ENCODE measurements at regions not wholly inside any gene's neighbourhood (a gene's known extent, or its start where the extent isn't known, plus 50 kb on each side); places are given as distances from the start of the nearest gene placed in this dataset.

GRCh38 chr5:174300941-174301761, 255.6 kb downstream of the NSG2 start:
- no peak overlapping the region for H3K4me3 ChIP-seq (ENCODE audit: low read length)
- H3K27me3 ChIP-seq (ENCODE audit: control insufficient read depth, insufficient read depth, low read length): no peaks in the 10 kb centered on the region
- no peaks in the 10 kb centered on the region for H3K36me3 ChIP-seq (ENCODE audit: control insufficient read depth, insufficient read depth, low read length)
- no peak overlapping the region for H3K27ac ChIP-seq (ENCODE audit: low read length)
- no peak for DNase-seq
- H3K9me3 ChIP-seq (ENCODE audit: control insufficient read depth, low read depth, low read length): no peaks in the 10 kb centered on the region
- H3K4me1 ChIP-seq (ENCODE audit: control insufficient read depth, insufficient read depth, low read length): no peaks in the 10 kb centered on the region
- WGBS (ENCODE audit: insufficient coverage, low lambda C conversion rate): 40% methylated on average over 1 of the region's 12 CpGs

- no peaks in the 10 kb centered on the region for H3K9me3 ChIP-seq (ENCODE audit: control insufficient read depth, low read depth, low read length)
- H3K27ac ChIP-seq (ENCODE audit: low read length): no peak overlapping the region
- no peaks in the 10 kb centered on the region for H3K4me1 ChIP-seq (ENCODE audit: control insufficient read depth, insufficient read depth, low read length)
- no peak overlapping the region for H3K4me3 ChIP-seq (ENCODE audit: low read length)
- no peaks in the 10 kb centered on the region for H3K36me3 ChIP-seq (ENCODE audit: control insufficient read depth, insufficient read depth, low read length)
- no peaks in the 10 kb centered on the region for H3K27me3 ChIP-seq (ENCODE audit: control insufficient read depth, insufficient read depth, low read length)
- DNase-seq: no peak
- WGBS (ENCODE audit: insufficient coverage, low lambda C conversion rate): 100% methylated on average over 1 of the region's 10 CpGs
Measured at GRCh38 chr5:174301848-174302625, 256.5 kb downstream of the NSG2 start.

- no CpG with 5 or more reads among the region's 8 CpGs for WGBS (ENCODE audit: insufficient coverage, low lambda C conversion rate)
Measured at GRCh38 chr5:174303035-174303434, 257.5 kb downstream of the NSG2 start.

GRCh38 chr5:174303437-174304045, 258.0 kb downstream of the NSG2 start:
- Histone ChIP-seq H3K4me1 (ENCODE audit: control insufficient read depth, insufficient read depth, low read length) (no peaks in the 10 kb centered on the region), H3K4me3 (ENCODE audit: low read length) (no peak overlapping the region), H3K27ac (ENCODE audit: low read length) (no peak overlapping the region), H3K9me3 (ENCODE audit: control insufficient read depth, low read depth, low read length) (no peaks in the 10 kb centered on the region), H3K36me3 (ENCODE audit: control insufficient read depth, insufficient read depth, low read length) (no peaks in the 10 kb centered on the region), H3K27me3 (ENCODE audit: control insufficient read depth, insufficient read depth, low read length) (peaks cover 3% of the 10 kb centered on the region)
- DNase-seq: no peak
- 82% methylated on average over 2 of the region's 10 CpGs for WGBS (ENCODE audit: insufficient coverage, low lambda C conversion rate)

More at GRCh38 chr5:174303035-174303434, 257.5 kb downstream of the NSG2 start:
- Histone ChIP-seq H3K4me3 (ENCODE audit: low read length) (no peak overlapping the region), H3K36me3 (ENCODE audit: control insufficient read depth, insufficient read depth, low read length) (no peaks in the 10 kb centered on the region), H3K9me3 (ENCODE audit: control insufficient read depth, low read depth, low read length) (no peaks in the 10 kb centered on the region), H3K27ac (ENCODE audit: low read length) (no peak overlapping the region), H3K4me1 (ENCODE audit: control insufficient read depth, insufficient read depth, low read length) (no peaks in the 10 kb centered on the region), H3K27me3 (ENCODE audit: control insufficient read depth, insufficient read depth, low read length) (peaks cover 3% of the 10 kb centered on the region)
- no peak for DNase-seq

GRCh38 chr5:174305241-174305681, 259.8 kb downstream of the NSG2 start:
- no CpG with 5 or more reads among the region's 8 CpGs for WGBS (ENCODE audit: insufficient coverage, low lambda C conversion rate)
- no peak overlapping the region for H3K27ac ChIP-seq (ENCODE audit: low read length)
- no peak overlapping the region for H3K4me3 ChIP-seq (ENCODE audit: low read length)
- no peaks in the 10 kb centered on the region for H3K4me1 ChIP-seq (ENCODE audit: control insufficient read depth, insufficient read depth, low read length)
- no peaks in the 10 kb centered on the region for H3K9me3 ChIP-seq (ENCODE audit: control insufficient read depth, low read depth, low read length)
- H3K27me3 ChIP-seq (ENCODE audit: control insufficient read depth, insufficient read depth, low read length): peaks cover 3% of the 10 kb centered on the region
- H3K36me3 ChIP-seq (ENCODE audit: control insufficient read depth, insufficient read depth, low read length): no peaks in the 10 kb centered on the region
- DNase-seq: no peak

- 100% methylated on average over 1 of the region's 11 CpGs for WGBS (ENCODE audit: insufficient coverage, low lambda C conversion rate)
Measured at GRCh38 chr5:174306345-174307030, 261.0 kb downstream of the NSG2 start.

GRCh38 chr5:174307031-174307408, 261.5 kb downstream of the NSG2 start:
- DNase-seq: no peak
- H3K36me3 ChIP-seq (ENCODE audit: control insufficient read depth, insufficient read depth, low read length): no peaks in the 10 kb centered on the region
- peaks cover 18% of the 10 kb centered on the region for H3K27me3 ChIP-seq (ENCODE audit: control insufficient read depth, insufficient read depth, low read length)
- H3K4me3 ChIP-seq (ENCODE audit: low read length): no peak overlapping the region
- WGBS (ENCODE audit: insufficient coverage, low lambda C conversion rate): 44% methylated on average over 2 of the region's 11 CpGs
- peaks cover 2% of the 10 kb centered on the region for H3K4me1 ChIP-seq (ENCODE audit: control insufficient read depth, insufficient read depth, low read length)
- peaks cover under 1% of the 10 kb centered on the region for H3K9me3 ChIP-seq (ENCODE audit: control insufficient read depth, low read depth, low read length)
- H3K27ac ChIP-seq (ENCODE audit: low read length): no peak overlapping the region

More at GRCh38 chr5:174306345-174307030, 261.0 kb downstream of the NSG2 start:
- peaks cover 15% of the 10 kb centered on the region for H3K27me3 ChIP-seq (ENCODE audit: control insufficient read depth, insufficient read depth, low read length)
- H3K9me3 ChIP-seq (ENCODE audit: control insufficient read depth, low read depth, low read length): no peaks in the 10 kb centered on the region
- no peaks in the 10 kb centered on the region for H3K4me1 ChIP-seq (ENCODE audit: control insufficient read depth, insufficient read depth, low read length)
- no peaks in the 10 kb centered on the region for H3K36me3 ChIP-seq (ENCODE audit: control insufficient read depth, insufficient read depth, low read length)
- no peak overlapping the region for H3K4me3 ChIP-seq (ENCODE audit: low read length)
- no peak for DNase-seq
- H3K27ac ChIP-seq (ENCODE audit: low read length): no peak overlapping the region

GRCh38 chr5:174307656-174308271, 262.3 kb downstream of the NSG2 start:
- WGBS (ENCODE audit: insufficient coverage, low lambda C conversion rate): no CpG with 5 or more reads among the region's 12 CpGs
- no peak overlapping the region for H3K4me3 ChIP-seq (ENCODE audit: low read length)
- no peak for DNase-seq
- peaks cover 26% of the 10 kb centered on the region for H3K27me3 ChIP-seq (ENCODE audit: control insufficient read depth, insufficient read depth, low read length)
- peaks cover 2% of the 10 kb centered on the region for H3K4me1 ChIP-seq (ENCODE audit: control insufficient read depth, insufficient read depth, low read length)
- H3K9me3 ChIP-seq (ENCODE audit: control insufficient read depth, low read depth, low read length): peaks cover 3% of the 10 kb centered on the region
- no peak overlapping the region for H3K27ac ChIP-seq (ENCODE audit: low read length)
- no peaks in the 10 kb centered on the region for H3K36me3 ChIP-seq (ENCODE audit: control insufficient read depth, insufficient read depth, low read length)

- Histone ChIP-seq H3K36me3 (ENCODE audit: control insufficient read depth, insufficient read depth, low read length) (no peaks in the 10 kb centered on the region), H3K27me3 (ENCODE audit: control insufficient read depth, insufficient read depth, low read length) (peaks cover 34% of the 10 kb centered on the region), H3K4me1 (ENCODE audit: control insufficient read depth, insufficient read depth, low read length) (peaks cover 2% of the 10 kb centered on the region), H3K9me3 (ENCODE audit: control insufficient read depth, low read depth, low read length) (peaks cover 3% of the 10 kb centered on the region), H3K4me3 (ENCODE audit: low read length) (no peak overlapping the region), H3K27ac (ENCODE audit: low read length) (no peak overlapping the region)
- 55% methylated on average over 2 of the region's 14 CpGs for WGBS (ENCODE audit: insufficient coverage, low lambda C conversion rate)
- no peak for DNase-seq
Measured at GRCh38 chr5:174309131-174309795, 263.8 kb downstream of the NSG2 start.
